Left ventricle myocardium inferior (tissue), 1 donor: ENCODE measurements at regions not wholly inside any gene's neighbourhood (a gene's known extent, or its start where the extent isn't known, plus 50 kb on each side); places are given as distances from the start of the nearest gene placed in this dataset.

Source experiments
- DNase-seq: peaks from one replicate; pipeline ENCODE4 v3.0.0-alpha.2; 2020
- H3K27ac ChIP-seq: fragments of 200-600 bp; replicated peaks from 2 replicates; pipeline ENCODE4 v1.8.0; 2021
- H3K27me3 ChIP-seq: fragments of 200-600 bp; 2 replicates; pipeline ENCODE4 v1.8.0; 2021; ENCODE audit warnings: low read depth
- H3K36me3 ChIP-seq: fragments of 200-600 bp; 2 replicates; pipeline ENCODE4 v1.8.0; 2021
- H3K4me1 ChIP-seq: fragments of 200-600 bp; 2 replicates; pipeline ENCODE4 v1.8.0; 2021
- H3K4me3 ChIP-seq: fragments of 200-600 bp; 2 replicates; pipeline ENCODE4 v1.8.0; 2021; ENCODE audit warnings: mild to moderate bottlenecking, moderate library complexity
- H3K9me3 ChIP-seq: fragments of 200-600 bp; replicated peaks from 2 replicates; pipeline ENCODE4 v1.8.0; 2021
- CTCF ChIP-seq: fragments of 200-600 bp; IDR thresholded peaks from 2 replicates; pipeline ENCODE4 v1.8.0; 2021; ENCODE audit warnings: antibody characterized with exemption, mild to moderate bottlenecking, borderline replicate concordance
- intact Hi-C: fragments of 100-400 bp; cut with micrococcal nuclease; formaldehyde crosslinking; loops from one replicate; pipeline ENCODE4 v1.11.0; 2022
- donor health status: DM: no; HTN: yes; CAD: no; lungs with severe emphysema.

GRCh38 chr6:153591159-153591558 lies 447.9 kb upstream of the OPRM1 start:
- TF ChIP-seq CTCF, result no peak
- intact Hi-C loops, result no loop called here
- no peak overlapping the region for H3K4me3 ChIP-seq

GRCh38 chr6:153590411-153590810 lies 448.6 kb upstream of the OPRM1 start:
- TF ChIP-seq CTCF, result no peak
- H3K4me1 ChIP-seq, result no peaks in the 10 kb centered on the region
- intact Hi-C loops, result no loop called here
- H3K36me3 ChIP-seq, result no peaks in the 10 kb centered on the region
- no peaks in the 10 kb centered on the region for H3K27me3 ChIP-seq
- no peak for DNase-seq
- H3K9me3 ChIP-seq, result no peaks in the 10 kb centered on the region
- no peak overlapping the region for H3K4me3 ChIP-seq
- H3K27ac ChIP-seq, result no peak overlapping the region

More at GRCh38 chr6:153591159-153591558, 447.9 kb upstream of the OPRM1 start:
- DNase-seq, result no peak
- no peaks in the 10 kb centered on the region for H3K9me3 ChIP-seq
- H3K36me3 ChIP-seq, result no peaks in the 10 kb centered on the region
- H3K27ac ChIP-seq, result no peak overlapping the region
- H3K4me1 ChIP-seq, result no peaks in the 10 kb centered on the region
- no peaks in the 10 kb centered on the region for H3K27me3 ChIP-seq

GRCh38 chr6:153588330-153588729 lies 450.7 kb upstream of the OPRM1 start:
- H3K9me3 ChIP-seq, result no peaks in the 10 kb centered on the region
- no peak for TF ChIP-seq CTCF
- no peak overlapping the region for H3K4me3 ChIP-seq
- H3K27me3 ChIP-seq, result no peaks in the 10 kb centered on the region
- H3K36me3 ChIP-seq, result no peaks in the 10 kb centered on the region
- H3K4me1 ChIP-seq, result no peaks in the 10 kb centered on the region
- no peak for DNase-seq
- intact Hi-C loops, result no loop called here
- no peak overlapping the region for H3K27ac ChIP-seq

- no peak for TF ChIP-seq CTCF
- intact Hi-C loops, result no loop called here
- no peaks in the 10 kb centered on the region for H3K36me3 ChIP-seq
Observed at GRCh38 chr6:153583685-153584084, 452.6 kb upstream of the RGS17 start.

GRCh38 chr6:153580776-153581175 lies 449.7 kb upstream of the RGS17 start:
- DNase-seq, result no peak
- TF ChIP-seq CTCF, result no peak
- intact Hi-C loops, result no loop called here
- H3K36me3 ChIP-seq, result no peaks in the 10 kb centered on the region
- H3K4me1 ChIP-seq, result no peaks in the 10 kb centered on the region
- peaks cover 16% of the 10 kb centered on the region for H3K9me3 ChIP-seq
- no peak overlapping the region for H3K4me3 ChIP-seq
- no peak overlapping the region for H3K27ac ChIP-seq
- H3K27me3 ChIP-seq, result no peaks in the 10 kb centered on the region

More at GRCh38 chr6:153583685-153584084, 452.6 kb upstream of the RGS17 start:
- Histone ChIP-seq H3K27me3 (no peaks in the 10 kb centered on the region), H3K27ac (no peak overlapping the region), H3K4me3 (no peak overlapping the region), H3K9me3 (peaks cover 11% of the 10 kb centered on the region), H3K4me1 (no peaks in the 10 kb centered on the region)
- DNase-seq, result no peak

- H3K4me3 ChIP-seq, result no peak overlapping the region
- no peaks in the 10 kb centered on the region for H3K36me3 ChIP-seq
- intact Hi-C loops, result no loop called here
- TF ChIP-seq CTCF, result no peak
- peaks cover 16% of the 10 kb centered on the region for H3K9me3 ChIP-seq
- H3K27ac ChIP-seq, result no peak overlapping the region
- DNase-seq, result no peak
- H3K27me3 ChIP-seq, result no peaks in the 10 kb centered on the region
- H3K4me1 ChIP-seq, result no peaks in the 10 kb centered on the region
Observed at GRCh38 chr6:153575528-153575927, 444.4 kb upstream of the RGS17 start.
